Neuron (in vitro differentiated cells): ENCODE measurements at regions not wholly inside any gene's neighbourhood (a gene's known extent, or its start where the extent isn't known, plus 50 kb on each side); places are given as distances from the start of the nearest gene placed in this dataset.

Experiments used
- H2AFZ ChIP-seq: one replicate; pipeline ENCODE4 v1.6.1; 2013; ENCODE audit warnings: low read depth, mild to moderate bottlenecking, inconsistent platforms, low read length, moderate library complexity
- H3K27me3 ChIP-seq: one replicate; pipeline ENCODE4 v1.6.1; 2013; ENCODE audit warnings: low read length; ENCODE audit not compliant: insufficient read depth
- H3K36me3 ChIP-seq: one replicate; pipeline ENCODE4 v1.6.1; 2013; ENCODE audit warnings: low read length; ENCODE audit not compliant: insufficient read depth
- H3K4me1 ChIP-seq: one replicate; pipeline ENCODE4 v1.6.1; 2013; ENCODE audit warnings: low read length; ENCODE audit not compliant: insufficient read depth
- H3K4me3 ChIP-seq: 2 replicates; pipeline ENCODE4 v1.5.1; 2013; ENCODE audit warnings: mild to moderate bottlenecking, low read length, moderate library complexity
- H3K9me3 ChIP-seq: one replicate; pipeline ENCODE4 v1.6.1; 2013; ENCODE audit warnings: low read length

DNA sequence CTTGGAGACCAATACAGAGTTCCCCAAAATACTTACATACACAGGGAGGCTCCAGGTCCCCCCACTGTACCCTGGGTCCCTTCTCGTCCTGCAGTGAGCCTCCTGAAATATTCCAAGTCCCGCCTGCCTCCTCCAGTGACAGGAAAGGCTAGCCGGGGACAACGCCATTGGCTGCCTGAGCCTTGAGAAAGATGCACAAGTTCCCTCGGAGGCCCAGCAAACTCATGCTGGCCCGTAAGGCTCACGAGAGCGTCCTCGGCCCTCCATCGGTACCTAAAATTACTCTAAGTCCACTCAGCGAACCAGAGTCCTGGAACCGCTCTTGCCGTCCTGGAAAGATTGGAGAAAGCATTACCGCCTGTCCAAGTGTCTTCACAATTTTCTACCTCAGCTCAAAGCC is 228.6 kb downstream of the ADAM29 start:
- no peak overlapping the region for H3K4me3 ChIP-seq
- H3K4me1 ChIP-seq: no peaks in the 10 kb centered on the region
- no peaks in the 10 kb centered on the region for H3K9me3 ChIP-seq
- no peak overlapping the region for H2AFZ ChIP-seq
- no peaks in the 10 kb centered on the region for H3K27me3 ChIP-seq
- no peaks in the 10 kb centered on the region for H3K36me3 ChIP-seq

DNA sequence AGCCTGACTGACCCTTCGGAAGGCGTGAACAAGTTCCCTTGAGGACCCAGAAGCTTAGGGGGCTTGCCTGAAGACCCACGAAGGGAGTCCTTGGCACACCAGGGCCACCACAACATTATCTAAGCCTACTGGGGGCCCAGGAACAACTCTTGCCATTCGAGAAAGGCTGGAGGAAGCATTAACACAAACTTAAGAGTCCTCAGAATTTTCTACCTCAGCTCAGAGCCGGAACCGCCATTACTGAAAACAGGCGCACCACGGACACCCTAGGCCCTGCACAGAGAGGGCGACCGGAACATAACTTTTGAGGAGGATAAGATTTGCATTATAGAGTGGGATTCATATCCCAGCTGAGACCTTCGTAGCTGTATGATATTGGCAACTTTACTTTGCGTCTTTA is 229.1 kb downstream of the ADAM29 start:
- Histone ChIP-seq H3K4me1 (no peaks in the 10 kb centered on the region), H3K27me3 (no peaks in the 10 kb centered on the region), H3K36me3 (no peaks in the 10 kb centered on the region), H3K9me3 (no peaks in the 10 kb centered on the region), H2AFZ (no peak overlapping the region), H3K4me3 (no peak overlapping the region)

GRCh38 chr4:175166020-175166419 is 247.9 kb downstream of the ADAM29 start:
- Histone ChIP-seq H3K36me3 (no peaks in the 10 kb centered on the region), H3K4me1 (no peaks in the 10 kb centered on the region), H3K9me3 (no peaks in the 10 kb centered on the region), H3K4me3 (no peak overlapping the region), H3K27me3 (no peaks in the 10 kb centered on the region), H2AFZ (no peak overlapping the region)

GRCh38 chr4:175176710-175177109 is 258.6 kb downstream of the ADAM29 start:
- Histone ChIP-seq H3K4me1 (no peaks in the 10 kb centered on the region), H3K27me3 (no peaks in the 10 kb centered on the region), H3K9me3 (no peaks in the 10 kb centered on the region), H2AFZ (no peak overlapping the region), H3K36me3 (no peaks in the 10 kb centered on the region), H3K4me3 (no peak overlapping the region)

DNA sequence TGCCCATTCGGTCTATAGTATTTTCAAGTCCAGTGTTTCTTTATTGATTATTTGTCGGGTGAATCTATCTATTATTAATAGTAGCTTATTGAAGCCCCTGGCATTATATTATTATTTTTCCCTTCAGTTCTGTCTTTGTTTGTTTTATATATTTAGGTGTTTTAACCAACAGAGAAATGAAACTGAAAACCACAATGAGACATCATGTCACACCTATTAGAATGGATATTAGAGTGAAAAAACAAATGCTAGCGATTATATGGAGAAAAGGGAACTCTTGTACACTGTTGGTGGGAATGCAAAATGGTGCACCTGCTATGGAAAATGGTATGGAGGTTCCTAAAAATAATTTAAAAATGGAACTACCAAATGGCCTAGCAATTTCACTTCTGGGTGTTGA is 272.5 kb downstream of the ADAM29 start:
- H3K9me3 ChIP-seq: no peaks in the 10 kb centered on the region
- H3K27me3 ChIP-seq: no peaks in the 10 kb centered on the region
- H2AFZ ChIP-seq: no peak overlapping the region
- no peaks in the 10 kb centered on the region for H3K4me1 ChIP-seq
- H3K36me3 ChIP-seq: no peaks in the 10 kb centered on the region
- H3K4me3 ChIP-seq: no peak overlapping the region

DNA sequence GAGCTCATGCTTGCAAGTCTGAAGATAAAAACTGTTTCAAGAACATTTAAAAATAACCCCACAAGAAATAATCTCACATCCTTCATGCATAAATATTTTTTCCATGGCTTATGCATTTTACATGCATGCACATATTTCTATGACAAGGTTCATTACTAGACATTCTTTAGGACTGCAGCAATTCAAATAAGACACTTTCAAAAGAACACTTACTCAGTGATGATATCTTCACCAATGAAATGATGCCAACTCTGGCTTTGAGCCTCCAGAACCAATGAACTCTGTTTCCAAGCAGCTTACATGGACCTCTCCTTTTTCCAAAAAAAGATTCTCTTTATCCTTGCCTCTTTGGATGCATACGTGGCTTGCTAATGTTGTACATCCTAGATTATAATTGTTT is 279.9 kb downstream of the ADAM29 start:
- Histone ChIP-seq H2AFZ (no peak overlapping the region), H3K4me3 (no peak overlapping the region), H3K27me3 (no peaks in the 10 kb centered on the region), H3K4me1 (no peaks in the 10 kb centered on the region), H3K36me3 (no peaks in the 10 kb centered on the region), H3K9me3 (no peaks in the 10 kb centered on the region)

- peaks cover 1% of the 10 kb centered on the region for H3K9me3 ChIP-seq
- H3K27me3 ChIP-seq: no peaks in the 10 kb centered on the region
- no peak overlapping the region for H2AFZ ChIP-seq
- H3K4me1 ChIP-seq: no peaks in the 10 kb centered on the region
- H3K4me3 ChIP-seq: no peak overlapping the region
- no peaks in the 10 kb centered on the region for H3K36me3 ChIP-seq
These were observed 297.1 kb downstream of the ADAM29 start for GRCh38 chr4:175215208-175215607.

DNA sequence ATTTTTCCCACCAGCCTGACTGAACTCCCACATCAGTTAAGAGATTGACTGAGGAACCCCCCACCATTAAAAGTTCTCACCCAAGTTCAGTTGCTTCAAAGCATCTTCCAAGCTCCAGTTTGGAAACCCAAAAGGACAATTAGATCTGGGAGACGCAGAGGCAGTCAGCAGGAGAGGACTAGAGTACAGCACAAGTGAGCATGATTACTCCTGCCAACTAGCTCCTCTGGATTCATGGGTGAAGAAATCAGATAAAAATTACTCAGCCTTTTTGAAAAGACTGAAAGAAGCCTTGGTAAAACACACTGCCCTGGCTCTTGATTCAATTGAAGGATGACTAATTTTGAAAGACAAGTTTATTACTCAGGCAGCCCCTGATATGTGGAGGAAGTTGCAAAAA is 297.5 kb downstream of the ADAM29 start:
- H3K4me1 ChIP-seq: no peaks in the 10 kb centered on the region

GRCh38 chr4:175229154-175229553 is 311.0 kb downstream of the ADAM29 start:
- no peaks in the 10 kb centered on the region for H3K27me3 ChIP-seq
- H3K4me3 ChIP-seq: no peak overlapping the region
- H3K4me1 ChIP-seq: no peaks in the 10 kb centered on the region
- H3K9me3 ChIP-seq: no peaks in the 10 kb centered on the region
- no peak overlapping the region for H2AFZ ChIP-seq
- no peaks in the 10 kb centered on the region for H3K36me3 ChIP-seq

More for the DNA sequence above, 297.5 kb downstream of the ADAM29 start:
- no peaks in the 10 kb centered on the region for H3K27me3 ChIP-seq
- H3K4me3 ChIP-seq: no peak overlapping the region
- peaks cover 1% of the 10 kb centered on the region for H3K9me3 ChIP-seq
- H2AFZ ChIP-seq: no peak overlapping the region
- H3K36me3 ChIP-seq: no peaks in the 10 kb centered on the region

DNA sequence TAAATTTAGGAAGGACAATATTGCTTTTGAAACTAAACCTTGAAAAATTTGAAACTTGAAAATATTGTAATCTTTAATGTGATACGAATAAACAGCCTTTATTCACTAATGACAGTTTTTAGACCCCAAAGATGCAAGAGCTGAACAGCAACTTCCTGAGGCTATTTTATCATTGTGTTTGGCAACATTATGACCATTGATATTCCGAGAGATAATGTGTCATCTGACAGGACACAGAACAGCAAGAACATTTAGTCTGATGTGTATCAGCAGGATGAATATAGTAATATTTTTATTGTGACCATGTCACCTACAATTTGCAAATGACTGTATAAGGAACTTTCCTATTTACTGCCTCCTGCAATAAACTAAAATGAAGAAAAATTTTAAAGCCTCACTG is 316.0 kb downstream of the ADAM29 start:
- no peak overlapping the region for H3K4me3 ChIP-seq
- no peaks in the 10 kb centered on the region for H3K9me3 ChIP-seq
- H3K4me1 ChIP-seq: no peaks in the 10 kb centered on the region
- no peaks in the 10 kb centered on the region for H3K27me3 ChIP-seq
- H2AFZ ChIP-seq: no peak overlapping the region
- no peaks in the 10 kb centered on the region for H3K36me3 ChIP-seq

GRCh38 chr4:175238827-175239517 is 320.8 kb downstream of the ADAM29 start:
- H3K27me3 ChIP-seq: no peaks in the 10 kb centered on the region
- no peak overlapping the region for H2AFZ ChIP-seq
- no peaks in the 10 kb centered on the region for H3K4me1 ChIP-seq
- H3K9me3 ChIP-seq: no peaks in the 10 kb centered on the region
- no peaks in the 10 kb centered on the region for H3K36me3 ChIP-seq
- H3K4me3 ChIP-seq: no peak overlapping the region

- Histone ChIP-seq H3K27me3 (no peaks in the 10 kb centered on the region), H3K4me1 (no peaks in the 10 kb centered on the region), H3K9me3 (no peaks in the 10 kb centered on the region), H2AFZ (no peak overlapping the region), H3K36me3 (no peaks in the 10 kb centered on the region), H3K4me3 (no peak overlapping the region)
These were observed 328.8 kb downstream of the ADAM29 start for GRCh38 chr4:175246941-175247340.

- H3K36me3 ChIP-seq: no peaks in the 10 kb centered on the region
- H3K4me1 ChIP-seq: no peaks in the 10 kb centered on the region
- no peak overlapping the region for H2AFZ ChIP-seq
- H3K27me3 ChIP-seq: no peaks in the 10 kb centered on the region
- no peak overlapping the region for H3K4me3 ChIP-seq
- no peaks in the 10 kb centered on the region for H3K9me3 ChIP-seq
These were observed 334.5 kb downstream of the ADAM29 start for GRCh38 chr4:175252642-175253041.
